Muscle of back (tissue), 3 donors: ENCODE measurements at regions not wholly inside any gene's neighbourhood (a gene's known extent, or its start where the extent isn't known, plus 50 kb on each side); places are given as distances from the start of the nearest gene placed in this dataset.
"Not testable (repeated sequence)": the region's sequence is repeated elsewhere in the genome, so short reads cannot be mapped to it uniquely, and the experiment has no call there.

Experiments
- DNase-seq, 3 donors: peaks; one replicate each; pipeline versions ENCODE4 v3.0.0 to v3.0.0-alpha.2; 2013

DNA sequence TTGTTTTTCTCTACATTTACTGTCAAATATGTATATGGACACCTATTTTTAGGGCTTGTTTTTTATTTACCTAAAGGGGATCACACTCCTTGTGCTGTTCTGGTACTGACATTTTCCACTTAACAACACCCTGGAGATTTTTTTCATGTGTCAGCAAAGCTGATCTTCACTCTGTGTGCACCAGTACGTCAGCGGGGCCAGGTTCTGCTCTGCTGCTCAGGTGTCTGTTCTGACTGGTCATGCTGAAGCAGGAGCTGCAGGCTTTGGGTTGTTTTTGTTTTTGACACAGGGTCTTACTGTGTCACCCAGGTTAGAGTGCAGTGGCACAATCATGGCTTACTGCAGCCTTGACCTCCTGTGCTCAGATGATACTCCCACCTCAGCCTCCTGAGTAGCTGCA, 81.9 kb upstream of the CCND2 start:
- DNase-seq, result no peak

DNA sequence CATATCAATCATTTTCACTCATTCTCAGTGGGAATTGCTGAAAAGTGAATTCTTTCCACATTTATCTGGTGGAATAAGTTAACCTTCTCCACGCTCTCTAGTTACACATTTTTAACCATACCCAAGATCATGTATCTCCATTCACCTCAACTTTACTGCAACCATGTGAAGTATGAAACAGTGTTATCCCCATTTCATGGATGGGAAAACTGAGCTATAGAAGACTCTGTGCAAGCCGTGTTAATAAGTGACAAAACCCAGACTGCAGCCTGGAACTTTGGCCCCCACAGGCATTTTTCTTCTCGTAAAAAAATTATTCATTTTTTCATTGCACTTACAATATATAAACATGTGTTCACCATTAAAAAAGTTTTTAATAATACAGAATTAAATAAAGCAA, 82.4 kb upstream of the CCND2 start:
- DNase-seq, result no peak

DNA sequence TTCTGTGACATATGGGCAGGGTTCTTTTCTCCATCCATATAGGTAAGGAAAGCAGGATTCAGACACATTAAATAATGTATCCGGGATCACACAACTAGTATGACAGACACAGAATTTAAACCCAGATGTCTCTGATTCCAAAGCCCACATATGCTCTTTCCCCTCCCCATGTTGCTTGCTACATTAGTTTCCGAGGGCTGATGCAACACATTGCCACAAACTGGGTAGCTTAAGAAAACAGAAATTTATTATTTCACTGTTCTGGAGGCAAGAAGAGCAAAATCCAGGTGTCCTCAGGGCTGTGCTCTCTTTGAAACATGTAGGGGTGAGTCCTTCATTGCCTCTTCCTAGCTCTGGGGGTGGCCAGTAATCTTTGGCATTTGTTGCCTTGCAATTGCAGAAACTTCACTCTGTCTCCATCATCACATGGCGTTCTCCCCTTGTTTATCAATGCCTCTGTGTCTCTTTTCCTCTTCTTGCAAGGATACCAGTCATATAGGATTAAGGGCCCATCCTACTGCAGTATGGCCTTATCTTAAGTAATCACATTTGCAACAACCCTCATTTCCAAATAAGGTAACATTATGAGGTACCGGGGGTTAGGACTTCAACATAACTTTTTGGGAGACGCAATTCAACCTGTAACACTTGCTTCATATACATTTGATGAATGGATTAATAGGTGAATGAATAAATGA, 83.0 kb upstream of the CCND2 start:
- DNase-seq, result no peak

DNA sequence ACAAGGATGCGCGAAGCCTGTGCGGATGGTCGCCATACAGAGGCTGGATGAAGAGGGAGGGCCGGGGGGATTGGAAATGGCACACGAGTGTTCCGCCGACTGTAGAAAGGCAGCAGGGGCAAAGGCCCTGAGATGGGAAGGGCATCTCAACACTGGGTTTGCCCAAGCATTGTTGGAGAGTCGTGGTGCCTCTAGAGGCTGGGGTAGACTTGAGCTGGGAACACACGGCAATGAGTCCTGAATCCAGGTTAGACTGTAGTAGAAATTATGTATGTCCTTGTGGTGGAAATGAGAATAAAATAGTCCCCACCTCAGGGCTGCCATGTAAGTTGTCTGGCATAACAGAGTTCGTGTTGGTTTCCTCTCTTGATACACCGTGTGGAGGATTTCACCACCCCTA, 83.8 kb upstream of the CCND2 start:
- DNase-seq, result no peak

DNA sequence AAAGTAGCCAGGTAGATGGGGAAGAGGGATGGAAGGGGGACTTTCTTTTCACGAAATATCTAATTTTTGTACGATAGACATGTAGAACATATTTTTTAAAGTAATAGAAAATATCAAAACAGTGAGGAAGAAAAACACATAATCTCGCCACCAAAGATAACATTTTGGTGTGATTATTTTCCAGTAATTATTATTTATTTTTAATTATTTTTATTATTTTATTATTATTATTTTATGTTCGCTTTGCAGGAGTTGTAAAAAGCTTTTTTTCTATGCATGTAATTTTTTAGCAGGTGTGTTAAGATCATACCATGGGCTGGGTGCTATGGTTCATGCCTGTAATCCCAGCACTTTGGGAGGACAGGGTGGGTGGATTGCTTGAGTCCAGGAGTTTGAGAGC, 85.6 kb upstream of the CCND2 start:
- no peak for DNase-seq

DNA sequence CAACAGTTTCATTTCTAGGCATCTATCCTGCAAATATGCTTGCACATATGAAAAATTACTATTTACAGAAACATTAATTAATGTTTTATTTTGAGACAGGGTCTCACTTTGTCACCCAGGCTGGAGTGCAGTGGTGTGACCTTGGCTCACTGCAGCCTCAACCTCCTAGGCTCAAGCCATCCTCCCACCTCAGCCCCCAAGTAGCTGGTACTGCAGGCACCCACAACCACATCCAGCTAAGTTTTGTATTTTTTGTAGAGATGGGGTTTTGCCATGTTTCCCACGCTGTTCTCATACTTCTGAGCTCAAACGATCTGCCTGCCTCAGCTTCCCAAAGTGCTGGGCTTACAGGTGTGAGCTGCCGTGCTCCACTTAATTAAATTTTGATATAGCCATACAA, 86.2 kb upstream of the CCND2 start:
- not testable (repeated sequence) for DNase-seq

DNA sequence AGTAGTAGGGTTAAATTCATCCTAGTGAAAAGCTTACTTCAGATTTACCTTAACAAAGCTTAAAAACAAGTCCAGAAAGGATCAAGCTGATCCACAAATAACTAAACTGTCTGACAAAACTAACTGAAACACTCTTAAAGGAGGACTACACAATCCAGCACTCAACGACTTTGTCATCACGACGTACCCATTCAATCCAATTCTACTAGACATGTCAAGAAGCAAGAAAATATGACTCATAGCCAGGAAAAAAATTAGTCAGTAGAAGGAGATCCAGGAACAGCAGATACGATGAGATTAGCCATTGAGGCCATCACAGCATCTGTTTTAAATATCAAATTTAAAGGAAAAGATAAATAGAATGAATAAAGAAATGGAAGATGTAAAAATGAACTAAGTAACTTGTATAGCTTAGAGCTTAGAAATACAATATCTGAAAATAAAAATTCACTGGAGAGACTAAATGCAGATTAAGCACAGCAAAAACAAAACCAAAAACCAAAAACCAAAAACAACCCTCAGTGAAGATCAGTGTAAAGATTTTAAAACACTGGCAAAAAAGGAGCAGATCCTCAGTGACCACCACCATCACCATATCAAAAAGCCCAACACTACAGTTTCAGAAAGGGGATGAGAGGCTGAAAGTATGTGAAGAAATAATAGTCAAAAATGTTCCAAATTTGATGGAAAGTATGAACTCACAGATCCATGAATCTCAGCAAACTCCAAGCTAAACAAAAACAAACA, 95.0 kb upstream of the CCND2 start:
- DNase-seq, result no peak

DNA sequence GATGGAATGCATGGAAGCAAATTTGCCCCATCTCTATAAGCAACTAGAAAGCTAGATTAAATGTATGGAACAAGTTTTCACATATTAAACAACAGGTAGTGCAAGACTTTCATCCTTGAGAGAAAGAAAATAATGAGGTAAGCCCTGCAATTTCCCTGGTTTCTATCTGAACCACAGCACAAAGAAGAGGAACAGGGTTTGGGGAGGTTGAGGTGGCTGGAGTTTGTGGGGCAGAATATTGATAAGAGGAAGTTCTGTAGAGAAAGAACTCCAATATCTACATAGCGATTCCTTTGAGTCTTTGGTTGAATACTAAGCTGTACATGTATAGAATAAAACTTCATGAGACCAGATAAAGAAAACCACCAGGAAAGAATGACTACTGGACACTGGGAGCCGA, 96.3 kb upstream of the CCND2 start:
- no peak for DNase-seq

DNA sequence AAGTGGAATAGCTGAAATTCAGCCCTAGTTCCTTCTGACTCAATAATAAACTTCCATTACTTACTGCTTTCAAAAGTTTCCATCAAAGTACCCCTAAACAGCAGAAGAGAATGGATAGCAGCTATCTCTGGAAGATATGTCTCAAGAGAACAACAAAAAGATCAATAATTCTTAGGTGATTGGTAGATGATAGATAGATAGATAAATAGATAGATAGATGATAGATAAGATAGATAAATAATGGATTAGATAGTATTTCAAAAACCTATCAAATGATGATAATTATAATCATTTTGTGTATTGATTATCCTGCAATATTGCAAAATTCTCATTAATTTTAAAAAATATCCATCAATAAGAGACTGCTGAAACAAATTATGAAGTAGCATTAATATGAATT, 97.4 kb upstream of the CCND2 start:
- no peak for DNase-seq

DNA sequence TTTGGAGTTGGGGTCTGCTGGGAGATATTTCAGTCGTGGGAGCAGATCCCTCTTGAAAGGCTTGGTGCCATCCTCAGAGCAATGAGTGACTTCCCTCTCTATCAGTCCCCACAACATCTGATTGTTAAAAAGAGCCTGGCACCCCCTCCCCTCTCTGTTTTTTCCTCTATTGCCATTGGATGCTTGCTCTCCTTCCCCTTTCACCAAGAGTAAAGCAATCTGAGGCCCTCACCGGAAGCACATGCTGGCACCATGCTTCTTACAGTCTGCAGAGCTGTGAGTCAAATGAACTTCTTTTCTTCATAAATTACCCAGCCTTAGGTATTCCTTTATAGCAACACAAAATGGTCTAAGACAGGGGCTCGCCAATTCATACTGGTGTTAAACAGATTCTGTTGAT, 99.1 kb upstream of the CCND2 start:
- DNase-seq, result no peak

DNA sequence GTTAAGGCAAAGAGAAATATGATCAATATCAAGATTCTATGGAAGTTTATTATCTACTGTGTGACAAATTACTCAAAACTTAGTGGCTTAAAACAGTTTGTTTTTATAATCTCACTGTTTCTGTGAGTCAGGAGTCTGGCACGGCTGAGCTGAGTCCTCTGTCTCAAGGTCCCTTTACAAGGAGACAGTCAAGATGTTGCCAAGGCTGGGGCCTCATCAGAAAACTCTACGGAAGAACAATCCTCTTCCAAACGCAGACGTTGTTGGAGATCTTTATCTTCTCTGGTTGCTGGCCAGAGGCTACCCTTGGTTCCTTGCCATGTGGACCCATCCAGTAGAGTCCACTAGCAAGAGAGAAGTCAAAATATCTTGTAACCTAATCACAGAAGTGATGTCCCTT, 100.6 kb upstream of the CCND2 start:
- DNase-seq, result no peak

DNA sequence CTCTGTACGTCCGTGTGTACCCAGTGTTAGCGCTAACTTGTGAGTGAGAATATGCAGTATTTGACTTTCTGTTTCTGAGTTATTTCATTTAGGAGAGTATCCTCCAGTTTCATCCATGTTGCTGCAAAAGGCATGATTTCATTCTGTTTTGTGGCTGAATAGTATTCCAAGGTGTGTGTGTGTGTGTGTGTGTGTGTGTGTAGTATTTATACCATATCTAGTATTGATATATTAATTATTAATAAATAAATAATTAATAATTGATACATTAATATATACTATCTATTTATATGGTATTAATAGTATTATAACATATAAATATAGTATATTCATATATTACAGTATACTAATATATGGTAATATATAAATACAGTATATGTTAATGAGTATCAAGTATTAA, 101.8 kb upstream of the CCND2 start:
- DNase-seq, result no peak

DNA sequence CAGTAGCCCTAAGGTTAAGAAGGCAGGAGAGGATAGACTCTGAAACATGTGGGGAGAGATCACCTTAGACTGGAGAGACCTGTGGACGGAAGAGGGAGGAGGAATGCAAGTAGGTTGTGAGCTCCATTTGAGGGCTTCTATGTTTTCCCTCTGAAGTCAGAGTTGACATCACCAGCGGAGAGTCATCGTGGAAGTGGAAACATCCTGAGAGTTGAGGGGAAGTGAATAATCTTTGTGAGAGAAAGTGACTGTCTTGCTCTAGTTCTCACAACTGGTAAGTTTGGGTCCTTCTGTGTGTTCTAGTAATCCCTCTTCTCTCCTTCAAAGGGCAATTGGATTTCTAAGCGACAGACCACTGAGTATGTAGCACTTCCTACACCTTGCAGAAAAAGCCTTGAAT, 103.6 kb upstream of the CCND2 start:
- DNase-seq, result no peak

DNA sequence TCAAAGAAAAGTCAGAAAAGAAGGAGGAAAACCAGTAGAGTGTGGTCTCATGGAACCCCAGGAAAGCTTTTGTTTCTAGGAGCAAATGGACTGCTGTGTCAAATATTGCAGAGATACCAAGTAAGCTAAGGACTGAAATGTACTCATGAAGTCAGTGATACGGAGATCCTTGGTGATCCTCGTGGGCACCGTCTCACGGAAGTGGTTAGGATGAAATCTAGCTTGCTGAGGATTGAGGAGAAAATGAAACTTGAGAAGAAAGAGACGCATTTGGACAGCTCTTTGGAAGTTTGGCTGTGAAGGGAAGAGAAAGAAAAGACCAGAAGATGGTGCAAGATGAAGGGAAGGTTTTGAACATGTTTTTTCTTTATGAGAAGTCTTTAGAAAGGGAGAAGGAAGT, 104.0 kb upstream of the CCND2 start:
- DNase-seq, result no peak

DNA sequence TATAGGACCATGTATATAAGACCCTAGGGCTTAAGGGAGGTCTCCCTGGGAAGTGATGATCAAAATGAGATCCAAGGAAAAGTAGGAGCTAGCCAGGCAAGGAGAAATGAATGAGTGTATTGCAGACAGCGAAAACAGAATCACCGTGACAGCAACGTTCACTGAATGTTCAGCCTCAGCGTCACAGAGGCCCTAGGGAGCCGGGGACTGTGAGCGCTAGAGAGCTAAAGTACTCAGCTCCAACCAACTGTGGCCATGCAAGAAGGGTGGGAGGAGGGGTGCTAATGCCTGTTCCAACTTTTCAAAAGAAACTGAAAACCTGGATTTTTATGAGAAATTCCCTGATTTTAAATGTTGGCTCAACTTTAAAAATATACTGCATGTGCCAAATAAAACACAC, 105.5 kb upstream of the CCND2 start:
- no peak for DNase-seq

DNA sequence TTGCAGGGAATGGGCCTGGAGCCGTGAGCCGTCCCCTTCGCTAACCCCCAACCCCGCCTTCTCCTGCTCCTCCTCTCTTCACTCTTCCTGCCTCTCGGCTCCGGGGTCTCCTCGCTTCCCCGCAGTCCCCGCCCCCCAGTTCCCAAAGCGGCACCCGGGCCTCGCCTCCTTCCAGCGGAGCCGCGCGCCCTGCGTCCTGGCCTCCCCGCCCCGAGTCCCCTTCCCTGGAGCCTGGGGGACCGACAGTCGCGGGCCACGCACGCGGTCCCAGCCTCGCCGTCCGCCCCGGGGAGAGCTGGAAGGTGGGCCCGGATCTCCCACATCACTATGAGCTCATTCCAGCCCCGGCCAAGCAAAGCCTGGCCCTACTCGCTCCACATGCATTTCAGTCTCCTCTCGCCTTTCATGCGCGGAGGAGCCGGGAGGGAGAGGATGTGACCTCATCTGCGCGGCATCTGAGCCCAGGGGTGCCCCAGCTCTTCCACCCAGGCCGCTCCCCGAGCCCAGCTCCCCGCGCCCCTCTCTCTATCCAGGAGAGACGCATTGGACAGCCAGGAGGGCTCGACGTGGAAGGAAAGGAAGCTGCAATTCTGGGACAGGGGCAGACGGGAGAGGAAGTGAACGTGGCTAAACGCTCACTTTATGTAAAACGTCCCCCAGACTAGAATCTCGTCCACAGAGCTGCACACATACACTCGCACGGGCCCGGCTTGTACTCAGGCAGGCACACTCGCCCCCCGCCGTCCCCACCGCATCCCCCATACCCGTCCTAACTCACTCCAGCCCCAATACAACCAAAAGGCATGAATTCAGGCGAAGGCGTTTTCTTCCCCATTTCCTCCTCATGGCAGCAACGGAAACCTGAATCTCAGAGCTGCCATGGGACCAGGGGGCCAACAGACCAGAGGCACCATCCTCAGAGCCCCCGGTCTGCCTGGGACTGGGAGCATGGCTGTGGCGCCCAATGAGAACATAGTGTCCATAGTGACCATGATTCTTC, 108.7 kb upstream of the CCND2 start:
- DNase-seq, result peak; percentile 84 to 97 (median 91)

DNA sequence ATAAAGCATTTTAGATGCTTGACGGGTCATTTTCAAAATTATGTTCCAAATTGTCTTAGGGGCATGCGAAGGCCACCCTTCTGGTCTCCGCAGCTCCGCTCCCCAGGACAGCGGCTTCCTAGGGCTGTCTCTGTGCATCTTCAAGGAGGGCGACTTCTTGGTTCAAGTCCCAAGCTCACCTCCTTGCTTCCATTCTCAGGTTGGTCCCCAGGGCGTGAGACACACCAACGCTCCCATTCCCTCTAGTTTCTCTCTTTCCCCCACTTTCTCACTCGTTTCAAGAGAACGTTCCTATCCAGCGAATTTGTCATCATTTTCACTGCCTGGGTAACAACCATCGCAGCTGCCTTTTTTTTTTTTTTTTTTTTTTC, 109.4 kb upstream of the CCND2 start:
- no peak for DNase-seq

DNA sequence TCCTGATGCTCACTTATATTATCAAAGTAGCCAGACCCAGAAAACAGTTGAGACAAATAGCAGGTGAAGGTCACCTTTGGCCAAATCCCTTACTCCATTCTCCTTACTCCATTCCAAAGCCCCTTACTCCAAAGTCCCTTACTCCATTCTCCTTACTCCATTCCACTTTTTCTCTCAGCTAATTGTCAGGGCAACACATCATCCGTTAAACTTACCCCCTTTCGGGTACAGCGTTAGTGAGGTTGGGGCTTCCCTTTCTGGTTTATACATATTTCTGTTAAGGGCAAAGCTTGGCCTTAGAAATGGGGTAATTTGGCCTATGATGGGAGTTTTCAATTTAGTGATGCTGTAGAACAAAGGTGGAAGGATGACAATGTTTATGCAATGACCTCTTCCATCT, 111.8 kb upstream of the CCND2 start:
- DNase-seq, result no peak

DNA sequence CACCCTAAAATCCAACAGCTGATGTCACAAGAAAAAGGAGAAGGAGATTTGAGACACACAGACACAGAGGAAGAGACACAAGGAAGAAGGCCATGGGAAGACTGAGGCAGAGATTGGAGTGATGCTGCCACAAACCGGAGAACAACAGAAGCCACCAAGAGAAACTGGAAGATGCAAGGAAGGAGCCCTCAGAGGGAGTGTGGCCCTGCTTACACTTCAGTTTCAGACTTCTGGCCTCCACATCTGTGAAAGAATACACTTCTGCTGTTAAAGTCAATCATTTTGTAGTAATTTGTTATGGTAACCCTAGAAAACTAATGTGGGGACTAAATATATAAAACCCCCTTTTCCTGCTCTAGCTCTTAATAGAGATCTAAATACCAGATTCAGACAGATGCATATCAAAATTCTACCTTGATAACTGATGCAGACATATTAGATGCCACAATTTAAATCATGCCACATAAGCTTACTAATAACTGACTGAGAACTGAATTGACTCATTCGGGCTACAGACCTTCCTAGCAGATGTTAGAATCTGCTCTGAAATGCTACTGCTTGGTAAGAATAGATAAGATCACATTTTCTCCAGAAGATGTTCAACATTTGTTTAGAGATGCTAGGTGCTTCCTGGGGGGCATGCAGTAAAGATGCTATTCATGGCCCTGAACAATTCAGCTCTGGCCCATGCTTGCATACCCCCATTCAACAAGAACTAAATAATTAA, 113.1 kb upstream of the CCND2 start:
- DNase-seq, result no peak

DNA sequence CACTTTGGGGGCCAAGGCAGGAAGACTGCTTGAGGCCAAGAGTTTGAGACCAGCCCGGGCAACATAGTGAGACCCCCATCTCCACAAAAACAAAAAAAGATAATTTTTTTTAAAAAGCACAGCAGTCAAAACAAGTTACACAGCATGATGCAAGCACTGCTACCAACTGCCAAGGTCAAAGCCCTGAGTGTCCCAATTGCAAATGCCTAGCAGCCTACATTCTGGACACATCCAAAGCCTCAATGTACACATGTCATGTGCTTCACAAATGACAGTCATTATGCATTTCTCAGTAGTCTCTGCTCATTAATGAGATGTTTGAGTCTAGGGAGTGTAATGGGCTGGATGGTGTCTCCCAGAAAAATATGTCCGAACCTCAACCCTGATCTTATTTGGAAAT, 113.7 kb upstream of the CCND2 start:
- DNase-seq, result no peak

DNA sequence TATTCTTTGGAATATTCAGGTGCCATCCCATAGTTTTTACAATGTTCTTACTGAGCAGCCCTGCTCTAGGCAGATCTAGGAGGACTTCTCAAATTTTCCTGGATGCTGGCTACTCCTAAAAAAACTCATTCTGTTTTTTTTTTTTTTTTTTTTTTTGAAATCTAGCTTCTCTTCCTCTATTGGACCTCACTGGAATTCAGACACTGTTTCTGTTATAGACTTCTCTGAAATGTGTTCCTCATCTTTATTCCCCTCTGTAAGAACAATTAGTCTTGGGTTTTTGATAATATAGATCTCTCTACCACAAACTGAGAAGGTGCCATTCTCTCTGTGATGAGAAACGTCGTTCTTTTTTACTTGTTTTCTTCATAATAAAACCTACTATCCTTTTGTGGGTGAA, 115.3 kb upstream of the CCND2 start:
- DNase-seq, result no peak

DNA sequence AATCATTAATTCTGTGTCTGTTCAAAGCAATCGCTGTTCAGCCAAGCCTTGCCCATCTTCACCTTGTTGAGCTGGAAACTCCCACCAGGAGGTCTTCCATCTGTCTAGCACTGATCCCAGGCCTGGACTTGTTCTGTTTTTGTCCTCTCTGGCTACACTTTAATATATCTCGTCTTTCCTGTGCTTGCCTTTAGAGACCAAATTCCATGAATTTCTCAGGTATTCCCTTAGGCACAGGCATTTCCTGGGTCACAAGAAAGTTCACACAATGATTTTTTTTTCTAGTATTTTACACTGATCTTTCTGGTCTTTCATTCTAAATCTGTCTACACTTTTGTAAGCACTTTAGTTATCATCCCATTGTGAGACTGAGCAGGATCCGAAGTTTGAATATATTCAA, 116.4 kb upstream of the CCND2 start:
- no peak for DNase-seq
